Fibroblast of skin of scalp (primary cell): ENCODE measurements at regions not wholly inside any gene's neighbourhood (a gene's known extent, or its start where the extent isn't known, plus 50 kb on each side); places are given as distances from the start of the nearest gene placed in this dataset.

Experiments
- DNase-seq: peaks from one replicate; pipeline ENCODE4 v3.0.0-alpha.2; 2013

DNA sequence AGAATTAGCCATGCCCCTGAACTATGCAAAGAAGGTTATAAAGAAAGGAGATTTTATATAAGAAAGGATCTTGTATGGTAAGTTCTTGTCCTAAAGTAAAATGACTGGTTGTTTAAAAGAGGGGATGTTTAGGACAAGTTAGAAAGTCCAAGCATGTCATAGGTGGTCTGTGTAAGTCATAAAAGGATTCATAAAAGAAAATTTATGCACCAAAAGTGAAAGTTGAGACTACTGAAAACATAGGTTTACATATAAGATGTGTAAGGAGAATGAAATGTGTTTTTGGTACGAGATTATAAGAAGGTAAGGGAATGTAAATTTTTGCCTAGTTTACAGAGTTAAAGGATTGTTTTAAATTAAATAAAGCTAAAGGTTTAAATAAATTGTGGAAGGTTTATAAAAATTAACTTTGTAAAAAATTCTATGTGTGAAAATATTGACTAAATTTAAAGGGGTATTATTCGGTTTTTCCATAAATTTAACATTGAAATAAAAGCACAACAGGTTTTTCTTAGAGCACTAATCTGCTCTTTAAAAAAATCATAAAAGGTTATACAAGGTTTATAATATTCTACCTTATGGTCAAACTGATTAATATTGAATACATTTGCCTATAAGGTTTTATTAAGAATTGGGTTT, 93.6 kb upstream of the UST start:
- no peak for DNase-seq

DNA sequence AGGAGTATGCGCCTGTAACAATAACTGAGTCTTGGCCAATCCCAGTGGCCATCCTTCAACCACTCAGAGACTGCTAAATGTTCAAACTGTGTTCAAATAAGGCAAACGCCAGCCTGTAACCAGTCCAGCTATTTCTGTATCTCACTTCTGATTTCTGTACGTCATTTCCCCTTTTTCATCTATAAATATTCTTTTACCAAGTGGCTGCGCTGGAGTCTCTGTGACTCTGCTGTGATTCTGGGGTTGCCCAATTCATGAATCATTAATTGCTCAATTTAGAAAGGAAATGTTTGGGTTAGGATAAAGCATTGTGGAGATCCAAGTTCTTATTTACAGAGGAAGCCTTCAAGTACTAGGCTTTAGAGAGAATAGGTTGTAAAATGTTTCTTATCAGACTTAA, 89.8 kb upstream of the UST start:
- no peak for DNase-seq

DNA sequence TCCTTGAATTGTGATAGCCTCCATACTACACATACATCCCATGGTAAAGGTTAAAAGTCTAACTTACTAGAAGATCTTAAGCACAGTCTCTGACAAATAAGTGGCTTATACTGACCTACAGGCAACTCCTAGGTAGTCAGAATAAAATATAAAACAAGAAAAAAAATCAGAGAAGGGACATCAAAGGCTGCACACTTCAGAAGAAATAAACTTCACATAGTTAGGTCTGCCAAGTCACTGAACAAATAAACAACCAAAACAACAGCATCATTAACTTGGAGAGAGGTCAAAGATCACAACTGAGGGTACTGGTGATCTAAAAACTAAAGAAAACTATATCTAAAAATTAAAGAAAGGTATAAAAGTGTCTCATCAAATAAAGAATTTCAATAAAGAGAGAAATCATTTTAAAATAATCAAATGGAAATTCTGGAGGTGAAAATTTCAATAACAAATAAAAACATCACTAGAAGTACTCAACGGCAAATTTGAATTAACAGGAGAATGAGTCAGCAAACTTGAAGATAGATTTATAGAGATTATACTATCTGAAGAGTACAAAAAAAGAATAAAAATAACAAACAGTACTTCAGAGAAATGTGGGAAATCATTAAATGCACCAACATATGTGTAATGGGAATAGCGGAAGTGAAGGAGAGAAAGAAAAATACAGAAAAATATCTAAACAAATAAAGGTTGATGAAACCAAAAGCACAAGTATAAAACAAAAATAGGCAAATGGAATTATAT, 88.0 kb upstream of the UST start:
- DNase-seq: no peak

DNA sequence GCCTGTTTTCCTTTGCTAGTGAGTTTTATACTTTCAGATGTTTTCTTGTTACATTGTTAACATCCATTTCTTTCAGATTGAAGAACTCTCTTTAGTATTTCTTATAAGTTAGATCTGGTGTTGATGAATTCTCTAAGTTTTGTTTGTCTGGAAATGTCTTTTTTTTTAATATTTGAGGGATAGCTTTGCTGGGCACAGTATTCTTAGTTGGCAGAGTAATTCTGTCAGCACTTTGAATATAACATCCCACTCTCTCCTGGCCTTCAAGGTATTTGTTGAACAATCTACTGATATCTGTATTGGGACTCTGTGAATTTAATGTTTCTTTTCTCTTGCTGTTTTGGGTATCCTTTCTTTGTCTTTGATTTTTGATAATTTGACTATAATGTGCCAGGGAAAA, 79.4 kb upstream of the UST start:
- DNase-seq: no peak

DNA sequence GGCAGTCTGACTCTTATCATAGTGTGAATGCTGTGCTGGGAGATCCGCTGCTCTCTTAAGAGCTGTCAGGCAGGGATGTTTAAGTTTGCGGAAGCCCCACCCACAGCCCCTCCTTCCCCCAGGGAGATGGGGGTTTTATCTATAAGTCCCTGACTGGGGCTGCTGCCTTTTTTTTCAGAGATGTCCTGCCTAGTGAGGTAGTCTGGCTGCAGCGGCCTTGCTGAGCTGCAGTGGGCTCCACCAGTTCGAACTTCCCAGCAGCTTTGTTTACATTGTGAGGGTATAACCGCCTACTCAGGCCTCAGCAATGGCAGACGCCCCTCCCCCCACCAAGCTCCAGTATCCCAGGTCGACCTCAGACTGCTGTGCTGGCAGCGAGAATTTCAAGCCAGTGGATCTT, 75.7 kb upstream of the UST start:
- no peak for DNase-seq

DNA sequence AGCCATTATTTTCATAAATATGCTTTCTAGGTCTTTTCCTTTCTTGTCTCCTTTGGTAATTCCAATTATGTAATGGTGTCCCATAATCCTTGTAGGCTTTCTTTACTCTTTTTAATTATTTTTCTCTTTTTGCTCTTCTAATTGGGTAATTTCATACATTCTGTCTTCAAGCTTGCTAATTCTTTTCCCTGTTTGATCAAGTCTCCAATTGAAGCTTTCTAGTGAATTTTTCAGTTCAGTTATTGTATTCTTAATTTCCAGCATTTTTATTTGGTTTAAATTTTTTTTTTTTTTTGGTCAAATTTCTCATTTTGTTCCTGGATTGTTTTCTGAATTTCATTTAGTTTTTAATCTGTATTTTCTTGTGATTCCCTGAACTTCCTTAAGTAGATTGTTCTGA, 74.9 kb upstream of the UST start:
- DNase-seq: no peak

DNA sequence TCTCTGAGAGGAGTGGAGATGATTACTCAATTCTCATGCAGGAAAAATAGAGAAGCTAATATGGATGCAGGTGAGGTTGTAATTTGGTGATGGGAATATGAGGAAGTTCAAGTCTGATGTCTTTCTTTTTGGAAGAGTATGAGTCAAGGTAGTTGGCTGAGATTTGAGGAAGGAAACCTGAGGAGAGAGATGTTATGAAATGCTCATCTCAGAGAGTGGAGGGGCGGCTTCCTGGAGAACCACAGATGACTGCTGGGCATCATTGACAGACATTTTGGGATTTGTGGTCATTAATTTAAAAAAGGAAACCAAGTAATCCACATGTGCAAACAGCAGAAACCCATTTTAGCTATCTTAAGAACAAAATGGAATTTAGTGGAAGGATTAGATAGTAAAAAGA, 72.5 kb upstream of the UST start:
- no peak for DNase-seq

DNA sequence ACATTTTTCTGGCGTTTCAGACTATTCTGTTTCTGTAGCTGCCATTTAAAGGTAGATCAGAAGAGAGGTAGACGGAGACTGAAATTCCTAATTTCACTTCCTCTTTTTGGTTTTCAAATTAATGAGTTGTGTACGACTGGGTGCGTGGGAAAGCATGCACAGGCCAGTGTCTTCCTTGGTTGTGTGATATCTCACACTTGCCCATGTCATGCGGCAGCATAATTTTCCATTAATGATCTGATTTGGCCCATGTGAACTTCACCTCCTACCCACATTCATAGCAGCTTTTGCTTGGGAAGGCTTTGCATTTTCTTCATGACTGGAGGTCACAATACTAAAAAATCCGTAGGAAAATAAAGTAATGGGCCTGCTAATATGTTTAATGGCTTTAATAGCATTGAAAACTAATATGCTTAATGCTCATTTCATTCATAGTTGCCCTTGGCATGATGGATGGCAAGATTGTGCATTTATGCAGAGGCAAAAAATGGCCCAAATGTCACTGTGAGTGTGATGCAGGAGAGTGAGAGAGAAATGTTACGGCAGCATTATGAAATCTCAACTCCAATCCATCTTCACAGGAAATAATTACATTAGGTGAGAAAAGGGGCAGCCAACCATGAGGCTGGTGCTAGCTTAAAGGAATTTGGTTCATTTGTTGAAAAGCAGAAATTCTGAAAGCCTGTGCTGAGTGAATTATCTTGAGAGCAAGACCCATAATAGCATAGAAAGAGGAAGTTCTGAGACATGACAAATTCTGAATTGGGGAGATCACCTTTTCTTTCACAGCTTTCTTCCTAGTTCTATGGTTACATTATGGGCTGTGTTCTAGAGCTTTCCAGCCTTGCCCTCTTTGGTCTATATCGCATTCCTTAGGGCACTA, 69.0 kb upstream of the UST start:
- no peak for DNase-seq

DNA sequence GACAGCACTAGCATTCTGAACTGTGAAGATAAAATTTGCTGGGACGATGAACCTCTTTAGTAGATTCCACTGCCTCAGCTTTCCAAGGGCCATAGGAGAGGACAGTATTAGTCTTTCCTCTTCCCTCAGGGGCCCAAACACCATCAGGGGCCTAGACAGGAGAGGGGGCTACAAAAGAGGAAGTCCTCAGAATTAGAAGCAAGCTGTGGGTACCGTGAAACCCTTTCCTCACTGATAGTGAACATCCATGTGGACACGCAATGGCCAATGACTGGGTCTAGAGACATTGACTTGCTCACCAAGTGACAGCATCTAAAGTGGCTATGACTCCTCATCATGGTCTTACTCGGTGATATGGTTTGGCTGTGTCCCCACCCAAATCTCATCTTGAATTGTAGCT, 68.1 kb upstream of the UST start:
- DNase-seq: no peak

DNA sequence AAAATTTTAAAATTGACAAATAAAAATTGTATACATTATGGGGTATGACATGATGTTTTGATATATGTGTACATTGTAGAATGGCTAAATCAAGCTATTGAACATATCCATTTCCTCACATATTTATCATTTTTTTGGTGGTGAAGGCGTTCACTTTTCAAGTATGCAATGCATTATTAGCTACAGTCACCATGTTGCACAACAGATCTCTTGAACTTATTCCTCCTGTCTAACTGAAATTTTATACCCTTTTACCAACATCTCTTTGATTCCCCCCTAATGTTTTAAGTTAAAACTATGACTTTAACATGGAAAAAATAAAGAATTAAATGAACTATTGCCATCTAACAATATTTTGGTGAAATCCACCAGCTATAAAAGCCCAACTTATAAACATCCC, 65.2 kb upstream of the UST start:
- peak; percentile 8 for DNase-seq

DNA sequence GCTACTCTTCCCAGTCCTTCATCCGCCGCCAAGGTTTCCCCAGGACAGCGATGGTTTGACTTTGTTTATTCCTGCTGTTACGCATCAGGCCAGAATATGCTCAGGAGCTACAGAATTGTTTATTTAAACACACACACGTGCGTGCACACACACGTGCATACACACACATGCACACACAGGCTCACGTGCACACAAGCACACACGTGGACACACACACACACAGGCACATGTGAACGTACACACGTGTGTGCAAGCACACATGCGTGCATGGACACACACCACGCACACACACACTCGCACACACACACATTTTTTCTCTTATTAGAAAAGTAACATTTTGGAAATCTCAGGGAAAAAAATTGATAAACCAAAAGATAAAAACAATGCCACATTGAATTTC, 64.6 kb upstream of the UST start:
- DNase-seq: no peak

DNA sequence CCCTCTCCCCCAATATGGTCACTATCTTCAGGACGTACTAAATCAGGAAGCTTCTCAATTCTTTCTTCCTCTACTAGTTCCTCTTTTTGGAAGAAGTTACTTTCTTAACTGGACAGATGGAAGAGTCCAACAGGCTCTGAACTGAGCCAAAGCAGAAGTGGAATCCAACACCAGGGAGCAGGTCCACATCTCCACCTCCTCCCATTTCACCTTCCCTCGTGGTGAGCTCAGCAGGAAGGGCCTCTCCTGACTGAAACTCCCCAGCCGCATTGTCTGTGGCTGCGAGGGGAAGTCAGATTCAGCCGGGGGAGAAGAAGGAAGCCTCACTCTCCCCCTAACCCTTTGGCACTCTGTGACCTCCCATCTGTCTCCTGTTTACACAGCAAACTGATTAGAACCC, 63.8 kb upstream of the UST start:
- DNase-seq: no peak

DNA sequence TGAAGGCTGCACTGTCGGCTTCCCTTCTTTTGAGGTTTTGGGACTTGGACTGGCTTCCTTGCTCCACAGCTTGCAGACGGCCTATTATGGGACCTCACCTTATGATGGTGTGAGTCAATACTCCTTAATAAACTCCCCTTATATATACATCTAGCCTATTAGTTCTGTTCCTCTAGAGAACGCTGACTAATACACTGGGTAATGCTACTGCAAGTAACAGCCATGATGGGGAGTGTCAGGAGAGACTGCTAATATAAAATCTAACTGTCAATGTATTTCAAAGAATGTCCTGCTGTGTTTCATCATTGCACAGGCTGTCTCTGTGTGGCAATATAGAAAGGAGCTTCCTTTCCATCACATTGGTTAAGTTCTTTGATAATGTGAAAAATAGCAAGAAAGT, 57.7 kb upstream of the UST start:
- DNase-seq: peak; percentile 14

DNA sequence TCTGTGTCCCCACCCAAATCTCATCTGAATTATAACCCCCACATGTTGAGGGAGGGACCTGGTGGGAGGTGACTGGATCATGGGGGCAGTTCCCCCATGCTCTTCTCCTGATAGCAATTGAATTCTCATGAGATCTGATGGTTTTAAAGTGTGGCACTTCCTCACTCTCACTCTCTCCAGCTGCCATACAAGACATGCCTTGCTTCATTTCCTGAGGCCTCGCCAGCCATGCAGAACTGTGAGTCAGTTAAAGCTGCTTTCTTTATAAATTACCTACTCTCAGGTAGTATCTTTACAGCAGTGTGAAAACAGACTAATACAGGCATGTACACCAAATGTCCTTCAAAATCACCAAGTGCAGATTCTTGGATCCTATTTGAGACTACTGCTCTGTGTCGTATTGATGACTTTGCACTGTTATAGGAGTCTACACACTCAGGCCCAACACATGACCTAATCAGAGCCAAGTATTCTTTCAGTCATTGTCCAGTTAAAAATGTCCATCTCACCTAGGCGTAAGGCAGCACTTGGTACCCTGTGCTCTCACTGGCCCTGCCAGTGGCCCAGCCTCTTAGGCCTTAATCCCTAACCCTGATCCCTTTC, 52.8 kb upstream of the UST start:
- DNase-seq: no peak
